HG02973 (cell line): ENCODE measurements at regions not wholly inside any gene's neighbourhood (a gene's known extent, or its start where the extent isn't known, plus 50 kb on each side); places are given as distances from the start of the nearest gene placed in this dataset.
"Not testable (repeated sequence)": the region's sequence is repeated elsewhere in the genome, so short reads cannot be mapped to it uniquely, and the experiment has no call there.

Source experiments
- ATAC-seq: cut with Tn5 transposase; IDR thresholded peaks from one replicate; pipeline ENCODE4 v1.9.1; 2021; ENCODE audit warnings: moderate library complexity; ENCODE audit not compliant: unreplicated experiment

GRCh38 chr6:81049425-81050042, 702.9 kb downstream of the TENT5A start:
- no peak for ATAC-seq

GRCh38 chr6:81031416-81031815, 721.1 kb downstream of the TENT5A start:
- no peak for ATAC-seq

- ATAC-seq: no peak
These were observed 726.4 kb downstream of the TENT5A start for GRCh38 chr6:81026041-81026553.

GRCh38 chr6:81023709-81024108, 728.8 kb downstream of the TENT5A start:
- ATAC-seq: no peak

GRCh38 chr6:81023007-81023582, 729.4 kb downstream of the TENT5A start:
- ATAC-seq: no peak

GRCh38 chr6:81017586-81017985, 734.9 kb downstream of the TENT5A start:
- not testable (repeated sequence) for ATAC-seq

- ATAC-seq: no peak
These were observed 748.6 kb downstream of the TENT5A start for GRCh38 chr6:81003894-81004293.

- no peak for ATAC-seq
These were observed 749.3 kb downstream of the TENT5A start for GRCh38 chr6:81003156-81003555.

GRCh38 chr6:81002126-81002525, 750.4 kb downstream of the TENT5A start:
- no peak for ATAC-seq

- no peak for ATAC-seq
These were observed 761.2 kb downstream of the TENT5A start for GRCh38 chr6:80991316-80991715.

GRCh38 chr6:80988892-80989291, 763.6 kb downstream of the TENT5A start:
- no peak for ATAC-seq

GRCh38 chr6:80988286-80988685, 764.2 kb downstream of the TENT5A start:
- no peak for ATAC-seq

- not testable (repeated sequence) for ATAC-seq
These were observed 771.3 kb downstream of the TENT5A start for GRCh38 chr6:80981226-80981625.

GRCh38 chr6:80976336-80976735, 776.1 kb downstream of the TENT5A start:
- ATAC-seq: no peak

GRCh38 chr6:80974579-80974978, 777.9 kb downstream of the TENT5A start:
- ATAC-seq: no peak

- no peak for ATAC-seq
These were observed 783.0 kb downstream of the TENT5A start for GRCh38 chr6:80969439-80969838.

- no peak for ATAC-seq
These were observed 784.9 kb downstream of the TENT5A start for GRCh38 chr6:80967609-80968008.

GRCh38 chr6:80962382-80962781, 790.1 kb downstream of the TENT5A start:
- no peak for ATAC-seq

- no peak for ATAC-seq
These were observed 791.3 kb downstream of the TENT5A start for GRCh38 chr6:80961166-80961565.

GRCh38 chr6:80959034-80959433, 793.4 kb downstream of the TENT5A start:
- no peak for ATAC-seq

- ATAC-seq: no peak
These were observed 795.6 kb downstream of the TENT5A start for GRCh38 chr6:80956898-80957297.

GRCh38 chr6:80952479-80952878, 800.0 kb downstream of the TENT5A start:
- not testable (repeated sequence) for ATAC-seq

GRCh38 chr6:80946402-80946801, 806.1 kb downstream of the TENT5A start:
- ATAC-seq: no peak
